K562 (cell line): ENCODE measurements at regions not wholly inside any gene's neighbourhood (a gene's known extent, or its start where the extent isn't known, plus 50 kb on each side); places are given as distances from the start of the nearest gene placed in this dataset.

Source experiments
- ATAC-seq: fragments of 200-7000 bp; cut with Tn5 transposase; 3 replicates; pipeline ENCODE4 v1.9.1; 2020; ENCODE audit warnings: moderate library complexity
- BruUV-seq: library from RNA; stranded (reverse); fragments of 400-500 nt; replicated peaks from 2 replicates; lab custom pipeline; 2021; lab: Mats Ljungman, UMichigan
- CTCF ChIA-PET: fragments of 300-600 bp; formaldehyde crosslinking; extraction: SDS; loops from one replicate; lab custom pipeline; 2021; ENCODE audit warnings: low intra/inter-chr PET ratio; lab: Yijun Ruan, JAX
- POLR2A ChIA-PET: fragments of 300-600, 350-650 bp; sonication (Branson Sonifier 250); formaldehyde crosslinking; extraction: SDS; loops from one replicate; lab custom pipeline; 2021; ENCODE audit warnings: antibody characterized with exemption, inconsistent platforms; lab: Yijun Ruan, JAX
- DNase-seq, 4 experiments: peaks; one replicate each; pipeline versions ENCODE4 v3.0.0 to v3.0.0-alpha.2; 2011 to 2018; ENCODE audit warnings: low spot score in 3 of 4, mixed read lengths in 3 of 4; ENCODE audit errors: extremely low read depth in 1 of 4
- FAIRE-seq: peaks from 2 replicates; lab custom pipeline; 2011; peaks lifted over from hg19 to GRCh38; lab: Jason Lieb, UNC
- H2AFZ ChIP-seq: 2 replicates; pipeline ENCODE4 v1.6.0; 2011; ENCODE audit warnings: low read depth, low read length, control low read depth, inconsistent platforms
- H3K27ac ChIP-seq: fragments of 200-600 bp; 3 replicates; pipeline ENCODE4 v1.8.0; 2011; ENCODE audit warnings: low read depth, mild to moderate bottlenecking, control low read depth, inconsistent platforms, low read length, moderate library complexity, mixed read lengths; ENCODE audit errors: extremely low read depth
- H3K27me3 ChIP-seq, 2 experiments: fragments of 300-600 bp in 1 of 2; 2 replicates in 1 of 2; 3 replicates in 1 of 2; pipeline versions ENCODE4 v1.6.0 to v1.8.0; 2011; ENCODE audit warnings: inconsistent platforms in 2 of 2, low read length in 2 of 2, mild to moderate bottlenecking in 1 of 2, mixed read lengths in 1 of 2, moderate library complexity in 1 of 2; ENCODE audit not compliant: control insufficient read depth in 2 of 2, insufficient read depth in 2 of 2
- H3K36me3 ChIP-seq: fragments of 300-600 bp; 3 replicates; pipeline ENCODE4 v1.8.0; 2011; ENCODE audit warnings: mild to moderate bottlenecking, low read length, inconsistent platforms; ENCODE audit not compliant: control insufficient read depth, insufficient read depth
- H3K4me1 ChIP-seq, 2 experiments: fragments of 200-600 bp in 1 of 2; replicated peaks in 1 of 2; 2 replicates in 1 of 2; 3 replicates in 1 of 2; pipeline versions ENCODE4 v1.5.1 to v1.8.0; 2011; ENCODE audit warnings: inconsistent platforms in 2 of 2, low read length in 2 of 2, mild to moderate bottlenecking in 1 of 2, mixed read lengths in 1 of 2, moderate library complexity in 1 of 2; ENCODE audit not compliant: control insufficient read depth in 2 of 2, insufficient read depth in 2 of 2
- H3K4me2 ChIP-seq: 2 replicates; pipeline ENCODE4 v1.6.1; 2011; ENCODE audit warnings: low read length, control low read depth, inconsistent platforms, mixed read lengths; ENCODE audit not compliant: insufficient read depth
- H3K4me3 ChIP-seq: fragments of 200-600 bp; sonication (generic), shearing (Covaris generic); 2 replicates; pipeline ENCODE4 v1.5.1; 2016; ENCODE audit warnings: control low read depth, inconsistent platforms
- H3K79me2 ChIP-seq: fragments of 200-600 bp; 3 replicates; pipeline ENCODE4 v1.8.0; 2011; ENCODE audit warnings: low read length, inconsistent platforms; ENCODE audit not compliant: control insufficient read depth, insufficient read depth
- H3K9ac ChIP-seq, 2 experiments: 2 replicates each; pipeline versions ENCODE4 v1.6.0 to v1.6.1; 2011; ENCODE audit warnings: low read depth in 2 of 2, low read length in 2 of 2, control low read depth in 1 of 2, inconsistent platforms in 1 of 2, mild to moderate bottlenecking in 1 of 2, mixed read lengths in 1 of 2; ENCODE audit not compliant: insufficient read depth in 1 of 2
- H3K9me1 ChIP-seq: one replicate; pipeline ENCODE4 v1.6.0; 2011; ENCODE audit warnings: inconsistent platforms, mild to moderate bottlenecking, low read length, moderate library complexity; ENCODE audit not compliant: control insufficient read depth, insufficient read depth
- H3K9me3 ChIP-seq: replicated peaks from 2 replicates; pipeline ENCODE4 v1.5.1; 2011; ENCODE audit warnings: low read depth, low read length, inconsistent platforms; ENCODE audit not compliant: control insufficient read depth, insufficient read depth
- H4K20me1 ChIP-seq: replicated peaks from 2 replicates; pipeline ENCODE4 v1.6.1; 2011; ENCODE audit warnings: low read length, inconsistent platforms, mixed read lengths; ENCODE audit not compliant: control insufficient read depth, insufficient read depth
- CAMTA2 ChIP-seq: fragments of 250-450 bp; sonication (Bioruptor Pico); conservative IDR thresholded peaks from 2 replicates; pipeline ENCODE4 v1.5.1; 2022
- E2F4 ChIP-seq: sonication (generic); formaldehyde crosslinking; IDR thresholded peaks from 2 replicates; pipeline ENCODE4 v1.8.0; 2022; ENCODE audit warnings: mild to moderate bottlenecking, low read depth, missing genetic modification reagents
- HDAC8 ChIP-seq: fragments of 450-650 bp; IDR thresholded peaks from 2 replicates; pipeline ENCODE4 v1.6.1; 2016; ENCODE audit warnings: mild to moderate bottlenecking, missing genetic modification characterization, moderate library complexity, missing compliant biosample characterization
- HOMEZ ChIP-seq: fragments of 250-450 bp; sonication (Bioruptor Pico); IDR thresholded peaks from 2 replicates; pipeline ENCODE4 v1.4.0; 2020; ENCODE audit warnings: mild to moderate bottlenecking, moderate library complexity
- HSF4 ChIP-seq: fragments of 250-450 bp; sonication (Bioruptor Pico); IDR thresholded peaks from 2 replicates; pipeline ENCODE4 v2.1.2; 2022; ENCODE audit warnings: mild to moderate bottlenecking, moderate library complexity, borderline replicate concordance
- KDM1A ChIP-seq, 2 experiments: fragments of 450-650 bp; IDR thresholded peaks; 2 replicates each; pipeline ENCODE4 v1.6.1; 2016; ENCODE audit warnings: mild to moderate bottlenecking in 2 of 2
- RBM25 ChIP-seq: fragments of 200-400 bp; formaldehyde crosslinking; IDR thresholded peaks from 2 replicates; pipeline ENCODE4 v1.6.1; 2018; ENCODE audit warnings: low read length, low read depth, moderate library complexity; ENCODE audit not compliant: severe bottlenecking
- SMARCC2 ChIP-seq: fragments of 450-650 bp; IDR thresholded peaks from 2 replicates; pipeline ENCODE4 v1.6.1; 2017; ENCODE audit warnings: antibody characterized with exemption, moderate library complexity, mild to moderate bottlenecking, low read depth
- TAF9B ChIP-seq: fragments of 450-650 bp; IDR thresholded peaks from 2 replicates; pipeline ENCODE4 v1.6.1; 2018; ENCODE audit warnings: mild to moderate bottlenecking; ENCODE audit not compliant: partially characterized antibody
- YY1 ChIP-seq, 3 experiments: IDR thresholded peaks; 2 replicates each; pipeline ENCODE4 v1.6.1; 2011; ENCODE audit warnings: low read length in 2 of 3, mild to moderate bottlenecking in 2 of 3, moderate library complexity in 2 of 3, borderline replicate concordance in 1 of 3, control low read depth in 1 of 3, low read depth in 1 of 3; ENCODE audit not compliant: insufficient read depth in 3 of 3, insufficient replicate concordance in 2 of 3, control insufficient read depth in 1 of 3, insufficient read length in 1 of 3; ENCODE audit errors: extremely low read depth in 1 of 3
- WGBS: fragments of 100-300 bp; shearing (Covaris generic); methylation state at CpG from one replicate; pipeline ENCODE4 v1.1.6; 2016; ENCODE audit warnings: low coverage, mixed read lengths; ENCODE audit not compliant: insufficient coverage; ENCODE audit errors: missing lambda C conversion rate; 5-methylcytosine and 5-hydroxymethylcytosine counted together
- in situ Hi-C: fragments of 300-500 bp; cut with MboI; formaldehyde crosslinking; loops from 4 replicates; pipeline ENCODE4 v1.15.0; 2018; ENCODE audit warnings: inconsistent platforms, mixed read lengths
- intact Hi-C: fragments of 100-400 bp; cut with micrococcal nuclease; formaldehyde crosslinking; loops from 2 replicates; pipeline ENCODE4 v1.14.2; 2022

DNA sequence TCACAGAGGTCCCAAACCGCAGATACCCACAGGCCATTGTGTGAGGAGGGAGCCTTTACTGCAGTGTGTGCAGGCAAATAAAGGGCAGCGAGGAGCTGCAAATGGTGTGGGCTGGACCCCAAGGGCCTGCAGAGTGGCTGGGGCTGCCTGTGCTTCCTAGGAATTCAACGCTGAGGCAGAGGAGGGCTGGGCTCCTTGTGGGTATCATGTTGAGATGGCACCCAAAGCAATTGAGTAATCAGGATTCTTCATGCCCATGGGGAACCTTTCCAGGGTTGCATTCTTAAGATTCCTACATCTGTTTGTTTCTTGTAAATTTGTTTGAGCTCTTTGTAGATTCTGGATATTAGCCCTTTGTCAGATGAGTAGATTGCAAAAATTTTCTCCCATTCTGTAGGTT lies 85.4 kb upstream of the LIPC start:
- no peak for TF ChIP-seq HDAC8 (tag)
- no peak for TF ChIP-seq E2F4
- no peak for TF ChIP-seq YY1 (IDR thresholded peaks at IDR 0.05; ENCODE audit: borderline replicate concordance in 1 of 3, control insufficient read depth in 1 of 3, extremely low read depth in 1 of 3, insufficient read depth in 3 of 3, insufficient read length in 1 of 3, insufficient replicate concordance in 2 of 3, low read depth in 1 of 3, low read length in 2 of 3)
- TF ChIP-seq KDM1A (IDR thresholded peaks at IDR 0.05), result no peak
- no peak for TF ChIP-seq TAF9B
- TF ChIP-seq HSF4 (CRISPR knock-in tag), result no peak
- no peak for TF ChIP-seq CAMTA2 (CRISPR knock-in tag)
- TF ChIP-seq HOMEZ (CRISPR knock-in tag), result no peak
- TF ChIP-seq RBM25, result no peak
- TF ChIP-seq SMARCC2, result no peak
- WGBS, result 91% methylated on average over 3 of the region's 3 CpGs
- H3K27me3 ChIP-seq, result no peaks in the 10 kb centered on the region
- no peak overlapping the region for H3K9ac ChIP-seq
- POLR2A ChIA-PET, result no interaction called here
- no peaks in the 10 kb centered on the region for H3K79me2 ChIP-seq
- peaks cover 0 to 31% of the 10 kb centered on the region in 2 experiments; a peak in 3 of 5 replicates for H3K4me1 ChIP-seq
- H3K9me3 ChIP-seq, result no peaks in the 10 kb centered on the region
- CTCF ChIA-PET, result no interaction called here
- H4K20me1 ChIP-seq, result no peaks in the 10 kb centered on the region
- no peaks in the 10 kb centered on the region for H3K36me3 ChIP-seq
- H3K27ac ChIP-seq, result no peak overlapping the region
- no peak for DNase-seq
- no peak for ATAC-seq
- H2AFZ ChIP-seq, result no peak overlapping the region
- H3K4me3 ChIP-seq, result no peak overlapping the region
- no peak overlapping the region for H3K4me2 ChIP-seq
- no TSS peak for BruUV-seq
- in situ Hi-C loops, result no loop called here
- H3K9me1 ChIP-seq, result no peaks in the 10 kb centered on the region
- FAIRE-seq, result no peak
- intact Hi-C loops, result no loop called here
